ENCODE measurements at regions not wholly inside any gene's neighbourhood (a gene's known extent, or its start where the extent isn't known, plus 50 kb on each side); places are given as distances from the start of the nearest gene placed in this dataset.

GRCh38 chr12:114850661-114851275, 166.8 kb upstream of the TBX3 start:
- TF ChIP-seq POLR2A (IDR thresholded peaks at IDR 0.05): no peak
- TF ChIP-seq CTCF (IDR thresholded peaks at IDR 0.05): no peak
- no peak for TF ChIP-seq EP300 (IDR thresholded peaks at IDR 0.05; ENCODE audit: low read depth)
- TF ChIP-seq POLR2AphosphoS5 (IDR thresholded peaks at IDR 0.05): no peak
